Gastroesophageal sphincter (tissue), 3 donors: ENCODE measurements at regions not wholly inside any gene's neighbourhood (a gene's known extent, or its start where the extent isn't known, plus 50 kb on each side); places are given as distances from the start of the nearest gene placed in this dataset.

Source experiments
- CTCF ChIP-seq, 4 experiments: fragments of 200-600 bp in 2 of 4; fragments of 450-650 bp in 2 of 4; sonication (generic) in 1 of 4; IDR thresholded peaks; one replicate each; pipeline ENCODE4 v1.5.1; 2017 to 2019; ENCODE audit warnings: antibody characterized with exemption in 4 of 4, mild to moderate bottlenecking in 2 of 4, moderate library complexity in 2 of 4
- EP300 ChIP-seq: sonication (generic); formaldehyde crosslinking; IDR thresholded peaks from one replicate; pipeline ENCODE4 v1.6.1; 2017; ENCODE audit warnings: antibody characterized with exemption, mild to moderate bottlenecking
- POLR2A ChIP-seq, 2 donors: fragments of 450-650 bp; IDR thresholded peaks; one replicate each; pipeline ENCODE4 v1.6.1; 2017; ENCODE audit warnings: antibody characterized with exemption in 2 of 2, mild to moderate bottlenecking in 2 of 2, moderate library complexity in 1 of 2
- POLR2AphosphoS5 ChIP-seq: sonication (generic); formaldehyde crosslinking; IDR thresholded peaks from one replicate; pipeline ENCODE4 v1.6.1; 2017; ENCODE audit warnings: antibody characterized with exemption

- no peak for TF ChIP-seq CTCF (IDR thresholded peaks at IDR 0.05)
- TF ChIP-seq POLR2A (IDR thresholded peaks at IDR 0.05), result no peak
- no peak for TF ChIP-seq EP300
- TF ChIP-seq POLR2AphosphoS5, result no peak
Measured at GRCh38 chr3:64304828-64305410, 79.7 kb upstream of the PRICKLE2 start.
